H1 (cell line): ENCODE measurements at regions not wholly inside any gene's neighbourhood (a gene's known extent, or its start where the extent isn't known, plus 50 kb on each side); places are given as distances from the start of the nearest gene placed in this dataset.

ENCODE experiments used
- CTCF ChIA-PET: fragments of 300-600 bp; sonication (Branson Sonifier 250); formaldehyde crosslinking; loops from one replicate; lab custom pipeline; 2021; ENCODE audit not compliant: partially characterized antibody; lab: Charles Lee
- POLR2A ChIA-PET: fragments of 300-600 bp; sonication (Branson Sonifier 250); formaldehyde crosslinking; loops from one replicate; lab custom pipeline; 2021; ENCODE audit warnings: inconsistent platforms; ENCODE audit not compliant: partially characterized antibody; lab: Charles Lee
- DNase-seq, 2 experiments: peaks; one replicate each; pipeline versions ENCODE4 v3.0.0 to v3.0.0-alpha.2; 2010 to 2022; ENCODE audit warnings: low spot score in 2 of 2, low read depth in 1 of 2, mixed read lengths in 1 of 2
- FAIRE-seq: peaks from 2 replicates; lab custom pipeline; 2011; peaks lifted over from hg19 to GRCh38; lab: Jason Lieb, UNC
- H2AFZ ChIP-seq: 2 replicates; pipeline ENCODE4 v1.8.1; 2012; ENCODE audit warnings: low read length, inconsistent platforms
- H2AK5ac ChIP-seq: 2 replicates; pipeline ENCODE4 v1.6.1; 2013; ENCODE audit warnings: low read depth, low read length
- H2BK120ac ChIP-seq: replicated peaks from 2 replicates; pipeline ENCODE3; 2013; ENCODE audit warnings: low read depth, low read length, inconsistent platforms
- H2BK12ac ChIP-seq: 2 replicates; pipeline ENCODE4 v1.6.1; 2013; ENCODE audit warnings: low read depth, low read length
- H2BK15ac ChIP-seq: 2 replicates; pipeline ENCODE4 v1.6.1; 2013; ENCODE audit warnings: low read length
- H2BK20ac ChIP-seq: 2 replicates; pipeline ENCODE4 v1.6.1; 2013; ENCODE audit warnings: low read length
- H2BK5ac ChIP-seq: 2 replicates; pipeline ENCODE4 v1.6.1; 2013; ENCODE audit warnings: low read depth, low read length
- H3K14ac ChIP-seq: 2 replicates; pipeline ENCODE4 v1.6.1; 2013; ENCODE audit warnings: inconsistent platforms; ENCODE audit not compliant: insufficient read length
- H3K18ac ChIP-seq: 2 replicates; pipeline ENCODE4 v1.6.1; 2013; ENCODE audit warnings: low read length; ENCODE audit errors: extremely low read depth
- H3K23ac ChIP-seq: 2 replicates; pipeline ENCODE4 v1.6.1; 2013; ENCODE audit warnings: inconsistent platforms; ENCODE audit not compliant: insufficient read length
- H3K23me2 ChIP-seq: 2 replicates; pipeline ENCODE4 v1.6.1; 2013; ENCODE audit warnings: low read depth, low read length
- H3K27ac ChIP-seq: 2 replicates; pipeline ENCODE4 v1.6.1; 2011; ENCODE audit warnings: low read depth, low read length, inconsistent platforms
- H3K27me3 ChIP-seq, 4 experiments: replicated peaks in 1 of 4; 1 replicate in 1 of 4; 2 replicates in 3 of 4; pipeline versions ENCODE4 v1.6.1 to v1.8.1; 2011 to 2013; ENCODE audit warnings: low read length in 3 of 4, mild to moderate bottlenecking in 3 of 4, inconsistent platforms in 2 of 4, mixed read lengths in 2 of 4, moderate library complexity in 1 of 4; ENCODE audit not compliant: control insufficient read depth in 3 of 4, insufficient read depth in 3 of 4; ENCODE audit errors: extremely low read depth in 1 of 4
- H3K36me3 ChIP-seq, 4 experiments: 2 replicates each; pipeline versions ENCODE4 v1.6.1 to v1.8.1; 2011 to 2013; ENCODE audit warnings: mild to moderate bottlenecking in 4 of 4, low read length in 3 of 4, moderate library complexity in 2 of 4, control low read depth in 1 of 4, inconsistent platforms in 1 of 4; ENCODE audit not compliant: insufficient read depth in 4 of 4, control insufficient read depth in 2 of 4
- H3K4ac ChIP-seq: replicated peaks from 2 replicates; pipeline ENCODE3; 2013; ENCODE audit warnings: low read length, low read depth, mixed read lengths, inconsistent platforms; ENCODE audit not compliant: insufficient read length
- H3K4me1 ChIP-seq, 4 experiments: replicated peaks in 1 of 4; 1 replicate in 1 of 4; 2 replicates in 3 of 4; pipeline versions ENCODE4 v1.6.1 to v1.8.1; 2011 to 2013; ENCODE audit warnings: low read length in 3 of 4, inconsistent platforms in 2 of 4, mixed read lengths in 1 of 4; ENCODE audit not compliant: insufficient read depth in 4 of 4, control insufficient read depth in 3 of 4
- H3K4me2 ChIP-seq, 2 experiments: 2 replicates each; pipeline versions ENCODE4 v1.6.1 to v1.8.1; 2011 to 2013; ENCODE audit warnings: low read depth in 2 of 2, low read length in 2 of 2, control low read depth in 1 of 2, inconsistent platforms in 1 of 2, mild to moderate bottlenecking in 1 of 2; ENCODE audit not compliant: insufficient read depth in 1 of 2
- H3K4me3 ChIP-seq, 4 experiments: fragments of 200-600, 300-600 bp in 1 of 4; sonication (generic), shearing (Covaris generic), sonication (Bioruptor Twin) in 1 of 4; 2 replicates each; pipeline versions ENCODE4 v1.5.1 to v1.8.1; 2011 to 2016; ENCODE audit warnings: low read length in 4 of 4, low read depth in 3 of 4, control low read depth in 2 of 4, inconsistent platforms in 2 of 4, mild to moderate bottlenecking in 2 of 4, mixed read lengths in 1 of 4, moderate library complexity in 1 of 4; ENCODE audit not compliant: insufficient read depth in 2 of 4; ENCODE audit errors: extremely low read depth in 1 of 4
- H3K56ac ChIP-seq: replicated peaks from 2 replicates; pipeline ENCODE3; 2013; ENCODE audit warnings: low read depth, mild to moderate bottlenecking, mixed read lengths, low read length, inconsistent platforms; ENCODE audit not compliant: insufficient read length
- H3K79me1 ChIP-seq: 2 replicates; pipeline ENCODE4 v1.6.1; 2013; ENCODE audit warnings: low read depth, low read length, control low read depth
- H3K79me2 ChIP-seq, 2 experiments: 2 replicates each; pipeline versions ENCODE4 v1.6.1 to v1.8.1; 2012 to 2013; ENCODE audit warnings: low read length in 2 of 2, mild to moderate bottlenecking in 2 of 2, inconsistent platforms in 1 of 2; ENCODE audit not compliant: insufficient read depth in 2 of 2, control insufficient read depth in 1 of 2
- H3K9ac ChIP-seq, 4 experiments: replicated peaks in 1 of 4; 1 replicate in 1 of 4; 2 replicates in 3 of 4; pipeline versions ENCODE4 v1.6.1 to v1.8.1; 2011 to 2013; ENCODE audit warnings: low read depth in 3 of 4, low read length in 3 of 4, control low read depth in 2 of 4, mild to moderate bottlenecking in 2 of 4, moderate library complexity in 2 of 4, inconsistent platforms in 1 of 4; ENCODE audit errors: extremely low read depth in 1 of 4
- H3K9me3 ChIP-seq, 2 experiments: 2 replicates each; pipeline versions ENCODE4 v1.6.1 to v1.8.1; 2012 to 2013; ENCODE audit warnings: mild to moderate bottlenecking in 2 of 2, moderate library complexity in 2 of 2, control low read depth in 1 of 2, inconsistent platforms in 1 of 2, low read depth in 1 of 2, low read length in 1 of 2, mixed read lengths in 1 of 2; ENCODE audit not compliant: insufficient read depth in 2 of 2
- H4K20me1 ChIP-seq, 2 experiments: replicated peaks in 1 of 2; 2 replicates each; pipeline versions ENCODE3 to v1.8.1; 2011 to 2013; ENCODE audit warnings: inconsistent platforms in 2 of 2, low read length in 2 of 2, mild to moderate bottlenecking in 1 of 2; ENCODE audit not compliant: insufficient read depth in 2 of 2, control insufficient read depth in 1 of 2
- H4K5ac ChIP-seq: 2 replicates; pipeline ENCODE4 v1.6.1; 2013; ENCODE audit warnings: low read length, low read depth, mixed read lengths, inconsistent platforms; ENCODE audit not compliant: insufficient read length
- H4K8ac ChIP-seq: 2 replicates; pipeline ENCODE4 v1.8.0; 2013; ENCODE audit warnings: mild to moderate bottlenecking, moderate library complexity, low read length, inconsistent platforms; ENCODE audit not compliant: insufficient read depth; ENCODE audit errors: extremely low read depth
- H4K91ac ChIP-seq: replicated peaks from 2 replicates; pipeline ENCODE3; 2013; ENCODE audit warnings: low read length, mixed read lengths, inconsistent platforms; ENCODE audit not compliant: insufficient read length
- BACH1 ChIP-seq: IDR thresholded peaks from 2 replicates; pipeline ENCODE4 v1.6.1; 2012; ENCODE audit warnings: low read length, improper control_type of control experiment
- CTBP2 ChIP-seq: IDR thresholded peaks from 2 replicates; pipeline ENCODE4 v1.7.0; 2011; ENCODE audit warnings: borderline replicate concordance, mild to moderate bottlenecking, moderate library complexity, mixed read lengths, low read length; ENCODE audit not compliant: insufficient read depth, insufficient read length
- HDAC2 ChIP-seq, 2 experiments: fragments of 300-600 bp in 1 of 2; sonication (generic) in 1 of 2; IDR thresholded peaks; 2 replicates each; pipeline ENCODE4 v1.6.1; 2011 to 2012; ENCODE audit warnings: low read depth in 2 of 2, low read length in 2 of 2, mild to moderate bottlenecking in 2 of 2, moderate library complexity in 2 of 2, borderline replicate concordance in 1 of 2, inconsistent platforms in 1 of 2
- RFX5 ChIP-seq: IDR thresholded peaks from 2 replicates; pipeline ENCODE4 v1.6.1; 2011; ENCODE audit warnings: low read depth, low read length, improper control_type of control experiment, borderline replicate concordance
- WGBS, 2 experiments: shearing (Covaris generic) in 1 of 2; methylation state at CpG; one replicate each; pipeline versions ENCODE4 v1.1.6 to v1.1.7; 2013 to 2015; ENCODE audit warnings: low lambda C conversion rate in 2 of 2, mixed read lengths in 2 of 2, inconsistent platforms in 1 of 2, low coverage in 1 of 2, missing lambda C conversion rate in 1 of 2; ENCODE audit not compliant: insufficient replicate concordance in 2 of 2, insufficient coverage in 1 of 2, insufficient read length in 1 of 2; ENCODE audit errors: extremely low coverage in 1 of 2, missing lambda C conversion rate in 1 of 2; 5-methylcytosine and 5-hydroxymethylcytosine counted together

DNA sequence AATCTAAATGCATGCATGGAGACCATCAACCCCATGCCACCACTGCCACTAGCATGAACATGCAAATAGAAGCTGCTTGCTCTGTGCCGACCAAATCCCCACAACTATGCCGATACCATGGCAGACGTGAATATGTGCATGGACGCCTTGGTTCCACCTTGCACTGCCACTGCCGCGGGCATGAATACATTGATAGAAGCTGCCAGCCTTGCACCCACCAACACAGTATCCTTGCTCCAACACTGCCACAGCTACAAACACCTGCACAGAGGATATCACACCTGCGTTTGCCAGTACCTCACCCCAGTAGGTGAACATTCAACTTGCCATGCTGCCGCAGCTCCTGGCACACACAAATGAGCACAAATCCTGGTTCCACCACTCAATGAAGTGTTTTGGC lies 527.4 kb upstream of the REG3G start:
- H2AK5ac ChIP-seq, result no peak overlapping the region
- no peak overlapping the region for H3K4me3 ChIP-seq
- H3K79me2 ChIP-seq, result no peaks in the 10 kb centered on the region
- no peak overlapping the region for H2BK12ac ChIP-seq
- H4K20me1 ChIP-seq, result no peaks in the 10 kb centered on the region
- H4K8ac ChIP-seq, result no peak overlapping the region
- no peak overlapping the region for H3K9ac ChIP-seq
- no peak overlapping the region for H3K14ac ChIP-seq
- no peak overlapping the region for H3K27ac ChIP-seq
- H3K23me2 ChIP-seq, result no peaks in the 10 kb centered on the region
- no peak overlapping the region for H3K56ac ChIP-seq
- no peak overlapping the region for H2BK20ac ChIP-seq
- no peaks in the 10 kb centered on the region for H3K27me3 ChIP-seq
- FAIRE-seq, result no peak
- WGBS, 2 experiments, result 98% methylated on average over 8 of the region's 8 CpGs; no CpG with 5 or more reads in 1 of the 2 experiments
- no peak overlapping the region for H3K18ac ChIP-seq
- POLR2A ChIA-PET, result no interaction called here
- no peak overlapping the region for H2BK5ac ChIP-seq
- no peak overlapping the region for H4K91ac ChIP-seq
- H4K5ac ChIP-seq, result no peak overlapping the region
- H3K4ac ChIP-seq, result no peak overlapping the region
- no peak overlapping the region for H2AFZ ChIP-seq
- H3K4me2 ChIP-seq, result no peak overlapping the region
- H3K36me3 ChIP-seq, result no peaks in the 10 kb centered on the region
- H3K23ac ChIP-seq, result no peak overlapping the region
- no peak overlapping the region for H2BK15ac ChIP-seq
- no peak overlapping the region for H2BK120ac ChIP-seq
- DNase-seq, result no peak
- no peaks in the 10 kb centered on the region for H3K79me1 ChIP-seq
- H3K4me1 ChIP-seq, result no peaks in the 10 kb centered on the region
- no peaks in the 10 kb centered on the region for H3K9me3 ChIP-seq
- TF ChIP-seq RFX5 (no peak), BACH1 (no peak), HDAC2 (IDR thresholded peaks at IDR 0.05; ENCODE audit: borderline replicate concordance in 1 of 2, low read depth in 2 of 2, low read length in 2 of 2) (no peak), CTBP2 (no peak)
- CTCF ChIA-PET, result no interaction called here
